ENCODE measurements at regions not wholly inside any gene's neighbourhood (a gene's known extent, or its start where the extent isn't known, plus 50 kb on each side); places are given as distances from the start of the nearest gene placed in this dataset.
A peak's percentile ranks its signal among the peaks of the same experiment; 100 is the strongest.

- no peak for DNase-seq (ENCODE audit: low spot score)
Observed at GRCh38 chr14:34218881-34219280, 243.2 kb downstream of the SPTSSA start.

- no peak for DNase-seq (ENCODE audit: low spot score)
Observed at GRCh38 chr14:34214961-34215360, 247.1 kb downstream of the SPTSSA start.

- DNase-seq (ENCODE audit: low spot score): no peak
Observed at GRCh38 chr14:34213332-34213731, 248.7 kb downstream of the SPTSSA start.

- no peak for DNase-seq (ENCODE audit: low spot score)
Observed at GRCh38 chr14:34212172-34212929, 249.7 kb downstream of the SPTSSA start.

GRCh38 chr14:34211732-34212131 is 250.3 kb downstream of the SPTSSA start:
- DNase-seq (ENCODE audit: low spot score): no peak

GRCh38 chr14:34208532-34208931 is 253.5 kb downstream of the SPTSSA start:
- no peak for DNase-seq (ENCODE audit: low spot score)

GRCh38 chr14:34205799-34206198 is 254.9 kb upstream of the EGLN3 start:
- no peak for DNase-seq (ENCODE audit: low spot score)

GRCh38 chr14:34204774-34205173 is 253.9 kb upstream of the EGLN3 start:
- no peak for DNase-seq (ENCODE audit: low spot score)

GRCh38 chr14:34203251-34203722 is 252.4 kb upstream of the EGLN3 start:
- no peak for DNase-seq (ENCODE audit: low spot score)

- peak; percentile 90 for DNase-seq (ENCODE audit: low spot score)
Observed at GRCh38 chr14:34201909-34202637, 251.2 kb upstream of the EGLN3 start.

GRCh38 chr14:34199585-34199984 is 248.7 kb upstream of the EGLN3 start:
- DNase-seq (ENCODE audit: low spot score): no peak

- no peak for DNase-seq (ENCODE audit: low spot score)
Observed at GRCh38 chr14:34198096-34198495, 247.2 kb upstream of the EGLN3 start.

GRCh38 chr14:34195964-34196363 is 245.1 kb upstream of the EGLN3 start:
- DNase-seq (ENCODE audit: low spot score): no peak

GRCh38 chr14:34190717-34191116 is 239.8 kb upstream of the EGLN3 start:
- DNase-seq (ENCODE audit: low spot score): no peak

- no peak for DNase-seq (ENCODE audit: low spot score)
Observed at GRCh38 chr14:34189866-34190265, 239.0 kb upstream of the EGLN3 start.

- no peak for DNase-seq (ENCODE audit: low spot score)
Observed at GRCh38 chr14:34187519-34188044, 236.7 kb upstream of the EGLN3 start.

GRCh38 chr14:34187061-34187460 is 236.2 kb upstream of the EGLN3 start:
- DNase-seq (ENCODE audit: low spot score): no peak

GRCh38 chr14:34184126-34184525 is 233.3 kb upstream of the EGLN3 start:
- DNase-seq (ENCODE audit: low spot score): no peak

- DNase-seq (ENCODE audit: low spot score): no peak
Observed at GRCh38 chr14:34183478-34183877, 232.6 kb upstream of the EGLN3 start.

GRCh38 chr14:34181338-34181737 is 230.5 kb upstream of the EGLN3 start:
- peak; percentile 28 for DNase-seq (ENCODE audit: low spot score)

- DNase-seq (ENCODE audit: low spot score): no peak
Observed at GRCh38 chr14:34180869-34181268, 230.0 kb upstream of the EGLN3 start.

GRCh38 chr14:34180434-34180833 is 229.6 kb upstream of the EGLN3 start:
- no peak for DNase-seq (ENCODE audit: low spot score)

- peak; percentile 18 for DNase-seq (ENCODE audit: low spot score)
Observed at GRCh38 chr14:34179727-34180126, 228.9 kb upstream of the EGLN3 start.

All from umbilical cord (tissue), 1 donor.